ENCODE measurements at regions not wholly inside any gene's neighbourhood (a gene's known extent, or its start where the extent isn't known, plus 50 kb on each side); places are given as distances from the start of the nearest gene placed in this dataset.

GRCh38 chr4:158020176-158020575, 152.6 kb downstream of the GASK1B start:
- H3K27ac ChIP-seq: no peak overlapping the region
- TF ChIP-seq, protein P1, sequence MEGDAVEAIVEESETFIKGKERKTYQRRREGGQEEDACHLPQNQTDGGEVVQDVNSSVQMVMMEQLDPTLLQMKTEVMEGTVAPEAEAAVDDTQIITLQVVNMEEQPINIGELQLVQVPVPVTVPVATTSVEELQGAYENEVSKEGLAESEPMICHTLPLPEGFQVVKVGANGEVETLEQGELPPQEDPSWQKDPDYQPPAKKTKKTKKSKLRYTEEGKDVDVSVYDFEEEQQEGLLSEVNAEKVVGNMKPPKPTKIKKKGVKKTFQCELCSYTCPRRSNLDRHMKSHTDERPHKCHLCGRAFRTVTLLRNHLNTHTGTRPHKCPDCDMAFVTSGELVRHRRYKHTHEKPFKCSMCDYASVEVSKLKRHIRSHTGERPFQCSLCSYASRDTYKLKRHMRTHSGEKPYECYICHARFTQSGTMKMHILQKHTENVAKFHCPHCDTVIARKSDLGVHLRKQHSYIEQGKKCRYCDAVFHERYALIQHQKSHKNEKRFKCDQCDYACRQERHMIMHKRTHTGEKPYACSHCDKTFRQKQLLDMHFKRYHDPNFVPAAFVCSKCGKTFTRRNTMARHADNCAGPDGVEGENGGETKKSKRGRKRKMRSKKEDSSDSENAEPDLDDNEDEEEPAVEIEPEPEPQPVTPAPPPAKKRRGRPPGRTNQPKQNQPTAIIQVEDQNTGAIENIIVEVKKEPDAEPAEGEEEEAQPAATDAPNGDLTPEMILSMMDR (conservative IDR thresholded peaks at IDR 0.05): no peak

GRCh38 chr4:158018831-158019230, 154.0 kb downstream of the GASK1B start:
- H3K27ac ChIP-seq: no peak overlapping the region
- TF ChIP-seq ZFX (IDR thresholded peaks at IDR 0.05): no peak
- TF ChIP-seq, protein P1 (conservative IDR thresholded peaks at IDR 0.05): no peak

DNA sequence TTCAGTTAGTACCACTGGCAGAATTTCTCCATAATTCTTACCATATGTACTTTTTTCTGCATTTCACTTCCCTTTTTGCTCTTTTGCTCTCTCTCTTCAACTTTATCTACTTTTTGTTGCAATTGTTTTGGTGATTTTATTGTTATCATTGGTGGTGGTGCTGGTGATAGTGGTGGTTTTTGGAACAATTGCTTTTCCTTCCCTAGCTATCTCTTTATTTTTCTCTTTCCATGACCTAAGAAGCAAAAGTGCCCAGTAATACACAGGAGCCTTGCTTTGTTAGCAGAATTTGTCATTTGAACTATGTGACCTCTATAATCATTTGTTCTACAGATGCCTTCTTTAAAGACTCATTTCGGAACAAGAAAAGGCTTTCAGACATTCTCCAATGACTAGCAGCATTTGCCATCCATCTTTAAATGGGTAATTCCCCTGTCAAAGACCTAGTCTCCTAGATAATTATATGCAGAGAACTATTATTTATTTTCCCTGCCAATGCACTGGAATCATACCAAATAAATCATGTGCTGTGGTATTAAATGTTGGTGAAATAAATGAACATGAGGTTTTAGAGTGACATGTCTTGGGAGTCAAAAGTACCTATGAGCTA, 154.5 kb downstream of the GASK1B start:
- TF ChIP-seq ZFX (IDR thresholded peaks at IDR 0.05): no peak
- TF ChIP-seq, protein P1 (conservative IDR thresholded peaks at IDR 0.05): no peak
- H3K27ac ChIP-seq: no peak overlapping the region

DNA sequence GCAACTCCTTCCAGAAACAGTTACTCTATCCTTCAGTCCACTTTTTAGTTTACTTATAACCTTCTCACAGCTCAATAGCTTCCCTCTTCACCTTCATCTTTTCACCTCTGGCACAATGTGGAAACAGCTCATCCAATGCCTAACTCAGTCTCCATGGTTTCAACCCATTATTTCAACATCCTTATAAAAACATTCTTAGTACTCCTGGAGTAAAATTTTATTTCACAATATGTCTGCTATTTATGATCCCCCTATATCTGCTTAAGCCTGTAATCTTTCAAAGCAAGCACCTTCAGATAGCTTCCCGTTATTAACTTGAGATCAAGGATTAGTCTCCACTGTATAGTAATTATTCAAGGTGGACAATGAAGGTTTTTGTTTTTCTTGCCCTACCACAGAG, 156.3 kb downstream of the GASK1B start:
- H3K27ac ChIP-seq: no peak overlapping the region
- TF ChIP-seq, protein P1 (conservative IDR thresholded peaks at IDR 0.05): no peak

- H3K27ac ChIP-seq: no peak overlapping the region
- no peak for TF ChIP-seq ZFX (IDR thresholded peaks at IDR 0.05)
- TF ChIP-seq, protein P1 (conservative IDR thresholded peaks at IDR 0.05): no peak
Observed at GRCh38 chr4:158015241-158015640, 157.6 kb downstream of the GASK1B start.

- no peak overlapping the region for H3K27ac ChIP-seq
- TF ChIP-seq, protein P1 (conservative IDR thresholded peaks at IDR 0.05): no peak
- TF ChIP-seq ZFX (IDR thresholded peaks at IDR 0.05): no peak
Observed at GRCh38 chr4:158013858-158014257, 159.0 kb downstream of the GASK1B start.

DNA sequence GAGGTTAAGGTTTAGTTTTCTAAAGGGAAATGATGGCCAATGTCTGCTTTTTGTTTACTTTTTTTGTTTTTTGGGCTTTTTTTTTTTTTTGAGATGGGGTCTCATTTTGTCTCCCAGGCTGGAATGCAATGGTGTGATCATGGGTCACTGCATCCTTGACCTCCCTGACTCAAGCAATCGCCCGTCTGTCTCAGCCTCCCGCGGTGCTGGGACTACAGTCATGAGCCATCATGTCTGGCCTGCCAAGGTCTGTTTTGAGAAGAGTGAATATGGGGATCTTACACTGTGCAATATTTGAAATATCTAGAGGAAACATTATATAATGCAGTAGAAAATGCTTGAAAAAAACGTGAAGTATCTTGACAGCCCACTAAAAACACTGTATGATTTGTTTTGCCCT, 162.5 kb downstream of the GASK1B start:
- H3K27ac ChIP-seq: no peak overlapping the region
- TF ChIP-seq, protein P1 (conservative IDR thresholded peaks at IDR 0.05): no peak
- TF ChIP-seq ZFX (IDR thresholded peaks at IDR 0.05): no peak

Data from C4-2B (cell line).